ENCODE measurements at regions not wholly inside any gene's neighbourhood (a gene's known extent, or its start where the extent isn't known, plus 50 kb on each side); places are given as distances from the start of the nearest gene placed in this dataset.

DNA sequence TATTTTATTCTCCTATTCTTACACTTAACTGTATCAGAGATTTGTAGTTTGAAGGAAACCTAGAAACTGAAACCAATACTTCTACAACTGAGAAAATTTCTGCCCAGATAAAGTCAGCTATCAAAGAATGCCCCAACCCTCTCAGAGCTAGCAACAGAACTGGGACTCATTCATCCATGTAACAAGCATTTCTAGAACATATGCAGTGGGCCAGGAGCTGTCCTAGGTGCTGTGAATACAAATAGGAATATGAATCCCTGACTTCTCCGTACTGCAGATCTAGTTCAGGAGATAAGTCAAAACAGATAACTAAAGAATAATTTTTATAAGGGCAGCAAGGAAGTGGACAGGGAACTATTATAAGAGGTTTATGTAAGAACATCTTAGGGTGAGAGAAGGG is 654.1 kb upstream of the NOX3 start:
- no peak for DNase-seq

DNA sequence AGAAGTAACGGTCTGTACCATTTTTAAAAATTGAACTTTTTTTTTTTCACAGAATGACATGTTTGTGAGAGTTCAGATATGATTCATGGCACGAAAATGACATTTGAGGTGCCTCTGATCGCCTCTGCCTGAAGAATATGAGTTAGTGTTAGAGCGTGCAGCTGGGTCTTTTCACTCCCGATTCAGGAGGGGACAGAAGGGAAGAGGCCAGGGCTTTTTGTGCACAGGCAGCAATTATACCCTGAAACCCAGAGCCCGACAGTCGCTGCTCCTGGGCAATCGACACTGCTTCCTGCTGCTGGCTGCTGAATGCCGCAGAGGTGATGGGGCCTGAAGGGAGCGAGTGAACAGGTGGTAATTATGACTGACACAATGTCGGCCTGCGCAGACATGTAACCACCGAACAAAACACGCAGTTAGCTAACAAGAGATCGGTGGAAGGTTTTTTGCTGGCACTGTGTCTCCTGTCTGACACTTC is 652.0 kb upstream of the NOX3 start:
- DNase-seq, result no peak

DNA sequence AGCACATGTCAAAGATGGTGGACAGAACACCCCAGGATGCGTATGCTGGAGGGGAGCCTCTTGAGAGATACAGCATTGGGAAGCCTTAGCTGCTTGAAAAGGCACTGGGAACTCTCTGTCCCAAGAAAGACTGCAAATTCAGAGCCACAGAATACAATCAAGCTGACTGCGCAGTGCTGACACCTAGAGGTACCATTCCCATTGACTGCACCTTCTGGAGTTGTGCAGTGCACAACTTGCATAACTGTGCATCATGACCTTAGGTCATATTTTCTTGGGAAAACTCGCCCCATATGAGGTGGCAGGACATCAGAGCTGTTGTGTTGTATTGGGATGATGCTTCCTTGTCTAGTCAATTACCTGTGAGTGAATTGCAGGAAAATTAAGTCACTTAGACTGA is 646.5 kb upstream of the NOX3 start:
- DNase-seq, result no peak

DNA sequence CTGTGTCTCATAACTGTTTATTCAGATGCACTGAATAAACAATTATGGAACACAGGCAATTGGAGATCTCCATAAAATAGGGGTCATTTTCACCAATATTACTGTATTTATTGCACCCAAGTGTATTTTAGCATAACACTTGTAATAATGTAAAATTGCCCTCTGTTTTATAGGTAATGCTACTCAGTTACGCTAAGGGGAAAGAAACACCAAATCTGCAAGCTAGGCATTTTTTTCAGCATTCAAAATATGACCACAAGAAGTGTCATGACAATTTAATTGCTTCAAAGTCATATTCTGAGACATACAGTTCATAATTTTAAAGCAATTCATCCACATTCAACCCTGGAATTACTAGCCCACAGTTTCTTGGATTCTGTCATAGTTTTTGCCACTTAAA is 643.2 kb upstream of the NOX3 start:
- DNase-seq, result no peak

DNA sequence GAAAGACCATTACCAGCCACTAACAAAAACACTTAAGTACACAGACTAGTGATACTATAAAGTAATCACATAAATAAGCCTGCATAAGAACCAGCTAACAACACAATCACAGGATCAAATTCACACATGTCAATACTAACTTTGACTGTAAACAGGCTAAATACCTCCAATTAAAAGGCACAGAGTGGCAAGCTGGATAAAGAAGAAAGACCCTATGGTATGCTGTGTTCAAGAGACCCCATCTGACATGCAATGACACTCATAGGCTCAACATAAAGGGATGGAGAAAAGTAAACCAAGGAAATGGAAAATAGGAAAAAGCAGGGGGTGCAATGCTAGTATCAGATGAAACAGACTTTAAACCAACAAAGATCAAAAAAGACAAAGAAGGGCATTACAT is 631.8 kb upstream of the NOX3 start:
- no peak for DNase-seq

DNA sequence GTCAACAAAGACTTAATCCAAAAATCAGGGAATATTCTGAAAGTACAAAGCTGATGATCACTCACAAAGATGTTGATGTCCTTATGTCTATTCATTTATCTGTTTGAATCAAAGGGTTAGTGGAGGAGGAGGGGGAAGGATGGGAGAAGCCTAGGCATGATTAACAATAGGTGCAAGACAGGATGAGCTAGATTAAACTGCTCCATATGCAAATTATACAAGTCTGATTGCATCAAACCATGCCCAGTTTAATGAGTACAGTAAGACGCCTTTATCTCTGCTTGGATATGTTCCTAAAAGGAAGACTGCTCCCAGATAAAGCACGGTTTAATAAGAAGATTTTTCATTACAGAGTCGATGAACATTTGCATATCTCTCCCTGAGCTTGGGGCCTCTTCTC is 626.4 kb upstream of the NOX3 start:
- no peak for DNase-seq

DNA sequence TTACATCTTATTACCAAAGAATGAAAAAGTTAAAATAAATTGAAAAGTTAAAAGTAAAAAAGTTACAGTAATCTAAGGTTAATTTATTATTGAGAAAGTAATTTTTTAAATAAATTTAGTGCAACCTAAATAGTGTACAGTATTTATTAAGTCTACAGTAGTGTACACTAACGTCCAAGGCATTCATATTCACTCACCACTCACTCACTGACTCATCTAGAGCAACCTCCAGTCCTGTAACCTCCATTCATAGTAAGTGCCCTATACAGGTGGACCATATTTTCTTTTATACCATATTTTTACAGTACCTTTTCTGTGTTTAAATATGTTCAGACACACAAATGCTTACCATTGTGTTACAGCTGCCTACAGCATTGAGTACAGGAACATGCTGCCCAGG is 624.7 kb upstream of the NOX3 start:
- no peak for DNase-seq

DNA sequence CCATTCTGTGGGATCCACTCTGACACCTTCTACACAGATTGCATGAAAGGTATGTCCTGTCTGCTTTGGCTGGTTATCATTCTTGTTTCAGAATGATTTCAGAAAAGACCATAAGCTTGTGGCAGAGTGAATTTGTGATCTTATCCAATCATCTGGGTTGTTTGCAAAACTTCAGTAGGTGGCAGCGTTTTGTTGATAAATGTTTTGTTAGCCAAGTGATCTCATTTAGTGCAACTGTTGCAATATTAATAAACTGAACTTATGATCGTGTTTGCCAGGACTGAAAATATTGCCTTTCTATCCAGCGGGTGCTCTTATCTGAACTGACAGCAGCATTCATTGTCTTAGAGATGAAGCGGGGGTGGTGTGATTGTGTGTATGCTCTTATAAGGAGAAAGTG is 613.2 kb upstream of the NOX3 start:
- no peak for DNase-seq

DNA sequence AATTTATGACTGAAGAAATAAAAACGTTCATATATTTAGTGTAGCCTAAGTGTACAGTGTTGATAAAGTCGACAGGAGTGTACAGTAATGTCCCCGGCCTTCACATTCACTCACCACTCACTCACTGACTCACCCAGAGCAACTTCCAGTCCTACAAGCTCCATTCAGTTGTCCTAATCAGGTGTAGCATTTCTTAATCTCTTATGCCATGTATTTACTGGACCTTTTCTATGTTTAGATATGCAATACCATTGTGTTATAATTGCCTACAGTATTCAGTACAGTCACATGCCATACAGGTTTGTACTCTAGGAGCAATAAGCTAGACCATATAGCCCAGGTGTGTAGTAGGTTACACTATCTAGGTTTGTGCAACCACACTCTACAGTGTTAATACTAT is 610.2 kb upstream of the NOX3 start:
- no peak for DNase-seq

DNA sequence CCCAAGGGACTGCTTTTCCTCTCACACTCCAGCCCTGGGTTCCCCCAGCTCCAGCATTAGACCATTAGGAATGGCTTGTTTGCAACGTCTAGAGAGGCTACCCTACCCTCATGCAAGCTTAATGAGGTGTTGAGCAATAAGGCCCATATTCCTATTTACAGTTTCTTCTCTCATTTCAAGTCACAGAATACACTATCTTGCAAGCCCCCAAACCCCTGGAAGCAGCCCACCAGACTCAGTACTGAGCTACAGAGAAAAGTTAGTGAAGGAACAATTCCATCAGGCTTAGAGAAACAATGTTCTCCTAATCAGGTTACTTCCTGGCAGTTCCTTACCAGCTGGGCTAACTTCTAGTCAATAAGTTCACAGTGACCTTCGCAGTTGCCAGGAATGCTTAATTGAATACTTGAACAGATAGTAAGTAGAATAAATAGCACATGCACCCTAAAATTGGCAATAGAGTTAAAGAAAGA is 606.5 kb upstream of the NOX3 start:
- DNase-seq, result no peak

DNA sequence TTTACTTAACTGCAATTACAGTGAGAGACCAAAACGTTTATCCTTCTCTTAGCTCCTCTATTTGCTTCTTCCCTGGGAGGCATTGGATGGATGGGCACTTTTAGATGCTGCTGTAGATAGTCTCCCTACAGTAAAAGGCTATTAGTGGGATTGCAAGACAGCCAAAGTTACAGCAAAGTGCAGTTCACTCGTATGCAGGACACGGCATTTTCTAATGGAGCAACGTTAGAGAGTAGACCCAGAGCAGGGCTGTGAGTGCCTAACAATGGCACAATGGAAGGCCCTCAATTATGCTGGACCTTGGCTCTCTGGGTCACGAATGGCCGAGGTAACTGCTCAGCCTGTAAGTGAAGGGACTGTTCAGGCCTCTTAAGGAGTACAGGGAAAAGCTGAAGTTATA is 605.8 kb upstream of the NOX3 start:
- no peak for DNase-seq

DNA sequence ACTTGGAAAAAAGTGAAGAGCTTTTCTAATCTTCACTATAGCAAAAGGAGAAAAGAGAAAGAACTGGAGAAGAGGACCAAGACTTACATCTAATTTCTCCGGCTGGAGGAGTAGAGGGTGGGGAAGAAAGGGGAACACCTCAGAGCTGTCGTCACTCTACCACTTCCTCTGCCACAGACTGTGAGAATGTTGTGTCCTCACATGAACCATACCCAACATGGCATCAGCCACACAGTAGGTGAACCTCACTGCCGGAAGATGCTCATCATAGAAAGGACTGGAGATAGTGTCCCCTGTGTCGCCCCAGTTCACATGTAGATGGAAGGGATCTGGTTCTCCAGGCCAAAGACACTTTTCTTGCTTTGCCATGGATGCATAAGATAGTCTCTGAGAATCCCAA is 604.4 kb upstream of the NOX3 start:
- no peak for DNase-seq

DNA sequence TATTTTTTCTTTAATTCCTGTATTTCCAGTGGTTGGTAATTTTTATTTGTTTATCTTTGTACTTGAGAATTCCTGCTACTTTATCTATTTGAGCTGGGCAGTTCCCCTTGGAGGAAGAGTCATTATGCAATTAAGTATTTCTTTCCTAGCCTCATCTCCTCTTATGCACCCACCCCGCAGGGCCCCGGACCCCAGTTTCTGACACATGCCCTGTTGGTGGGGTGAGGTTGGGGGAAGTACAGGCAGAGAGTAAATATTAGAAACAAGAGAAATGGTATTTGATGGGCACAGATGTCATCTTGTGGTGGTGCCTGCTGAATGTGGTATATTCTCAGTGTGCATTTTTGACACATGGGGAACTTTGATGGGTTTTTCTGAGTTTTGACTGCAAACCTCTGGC is 602.7 kb upstream of the NOX3 start:
- DNase-seq, result no peak

DNA sequence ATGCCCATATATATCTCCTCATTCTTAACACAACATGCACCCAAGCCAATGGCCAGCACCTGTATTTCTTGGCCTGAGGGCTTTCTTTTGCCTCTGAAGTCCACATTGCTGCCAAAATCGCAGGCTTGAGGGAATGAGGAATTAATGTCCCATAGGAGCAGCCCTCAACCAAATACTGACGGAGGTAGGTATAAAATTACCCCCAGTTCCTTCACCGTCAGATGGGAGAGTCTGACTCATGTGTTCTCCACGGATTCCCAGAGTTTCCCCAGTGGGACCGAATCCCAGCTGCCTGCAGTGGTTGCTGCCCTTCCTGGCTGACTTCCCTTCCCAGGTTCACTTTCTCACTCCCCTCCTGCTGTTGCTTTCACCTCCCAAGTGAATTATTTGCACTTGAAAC is 602.2 kb upstream of the NOX3 start:
- DNase-seq, result no peak

DNA sequence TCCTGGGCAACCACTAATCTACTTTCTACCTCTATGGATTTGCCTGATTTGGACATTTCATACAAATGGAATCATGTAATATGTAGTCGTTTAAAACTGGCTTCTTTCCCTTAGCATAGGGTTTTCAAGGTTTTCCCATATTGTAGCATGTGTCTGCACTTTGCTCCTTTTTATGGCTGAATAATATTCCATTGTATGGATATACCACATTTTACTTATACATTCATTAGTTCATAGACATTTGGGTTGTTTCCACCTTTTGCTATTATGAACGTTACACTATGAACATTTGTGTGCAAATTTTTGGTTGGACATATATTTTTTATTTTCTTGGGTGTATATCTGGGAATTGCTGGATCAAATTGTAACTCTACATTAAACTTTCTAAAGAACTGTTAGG is 600.4 kb upstream of the NOX3 start:
- no peak for DNase-seq

DNA sequence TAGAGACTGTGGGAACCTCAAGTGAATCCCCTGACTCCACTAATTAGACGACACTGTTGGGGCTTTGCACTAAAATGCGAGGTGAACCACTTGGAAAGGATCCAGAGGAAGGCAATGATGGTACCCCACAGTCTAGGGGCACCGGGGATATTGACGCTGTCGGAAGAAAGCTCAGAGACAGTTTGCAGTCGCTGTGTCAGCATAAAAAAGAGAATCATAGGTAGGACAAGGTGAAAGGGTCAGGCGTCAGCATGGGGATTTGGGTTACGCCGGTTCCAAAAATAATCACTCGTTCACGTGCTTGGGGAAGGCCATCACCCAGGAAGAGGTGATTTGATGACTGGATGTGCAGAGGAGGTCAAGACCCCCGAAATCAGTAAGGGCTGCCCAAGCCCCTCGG is 598.0 kb upstream of the NOX3 start:
- no peak for DNase-seq

DNA sequence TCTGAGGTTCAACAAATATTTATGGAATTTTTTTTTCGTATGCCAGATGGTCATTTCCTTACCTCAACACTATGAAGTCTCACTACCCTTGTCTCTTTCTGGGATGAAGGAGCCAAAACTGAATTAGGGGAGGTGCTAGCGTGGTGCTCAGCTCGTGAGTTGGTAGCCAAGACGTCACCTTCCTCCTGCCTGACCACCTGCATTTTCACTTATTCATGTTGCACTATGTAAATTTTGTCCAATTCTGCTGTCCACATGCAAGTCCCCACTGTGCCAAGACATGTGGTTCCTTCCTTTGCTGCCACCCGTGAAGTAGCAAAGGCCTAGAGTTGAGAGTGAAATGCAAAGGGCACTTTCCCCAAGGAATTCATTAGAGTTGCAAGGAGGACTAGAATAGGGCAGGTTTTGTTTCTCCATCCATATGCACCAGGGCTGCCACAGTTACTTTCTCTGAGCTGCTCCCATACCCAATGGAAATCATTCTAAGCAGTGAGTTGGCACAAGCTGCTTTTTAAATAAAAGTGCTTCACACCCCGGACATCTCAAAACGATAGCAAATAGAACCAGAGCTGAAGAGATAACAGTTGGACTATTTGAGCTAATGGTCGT is 591.3 kb upstream of the NOX3 start:
- no peak for DNase-seq

DNA sequence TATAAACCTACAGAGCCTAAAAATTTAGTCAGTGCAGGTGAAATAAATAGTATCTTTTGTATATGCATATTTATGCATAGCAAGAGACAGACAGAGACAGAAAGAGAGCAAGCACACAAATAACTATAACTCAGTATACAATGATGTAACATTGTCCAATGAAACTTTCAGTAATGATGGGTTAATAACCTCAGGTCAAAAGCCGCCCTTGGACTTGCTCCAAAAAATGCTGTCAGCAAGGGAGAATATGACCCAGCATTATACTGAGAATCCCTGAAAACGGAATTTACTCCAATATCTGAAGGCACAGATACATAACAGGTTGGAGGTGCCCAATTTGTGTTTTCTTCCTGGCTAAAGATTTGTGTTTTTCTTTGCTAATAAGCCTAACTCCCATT is 590.6 kb upstream of the NOX3 start:
- no peak for DNase-seq

DNA sequence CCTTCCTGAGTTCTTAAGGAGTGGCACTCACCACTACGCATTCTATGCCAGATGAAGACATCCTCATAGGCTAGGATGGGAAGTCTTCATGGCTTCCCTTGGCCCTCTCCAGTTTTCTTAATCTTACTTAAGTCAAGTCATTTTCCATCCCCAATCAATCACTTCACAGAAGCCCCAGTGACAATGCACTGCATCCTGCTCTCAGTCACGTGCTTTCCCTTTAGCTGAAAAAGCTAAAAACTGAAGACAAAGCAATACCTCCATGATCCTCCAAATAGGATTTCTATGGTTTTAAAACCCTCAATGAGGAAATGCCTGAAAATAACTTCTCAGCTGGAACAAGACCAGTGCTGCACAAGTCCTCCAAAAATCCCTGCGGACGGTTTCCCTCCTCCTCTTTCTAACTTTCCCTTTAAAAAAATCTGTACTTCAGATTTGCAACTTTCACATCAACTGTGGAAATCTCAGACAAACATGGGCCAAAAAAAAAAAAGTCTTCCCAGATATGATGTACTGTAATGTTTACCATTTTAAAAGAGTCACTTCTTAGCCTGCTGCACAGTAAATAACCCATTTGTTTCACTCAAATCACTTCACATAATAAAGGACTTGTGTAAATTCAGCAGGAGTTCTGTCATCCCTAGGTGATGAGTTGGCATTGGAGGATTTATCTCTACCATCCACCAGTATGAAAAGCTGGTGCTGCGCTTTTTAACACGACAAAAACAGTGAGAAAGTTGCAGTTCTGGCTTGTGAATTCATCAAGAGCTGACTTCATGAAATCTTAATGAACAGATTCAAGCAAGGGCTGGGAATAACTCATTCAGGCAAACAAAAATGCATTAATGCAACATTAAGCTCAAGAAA is 590.0 kb upstream of the NOX3 start:
- no peak for DNase-seq

DNA sequence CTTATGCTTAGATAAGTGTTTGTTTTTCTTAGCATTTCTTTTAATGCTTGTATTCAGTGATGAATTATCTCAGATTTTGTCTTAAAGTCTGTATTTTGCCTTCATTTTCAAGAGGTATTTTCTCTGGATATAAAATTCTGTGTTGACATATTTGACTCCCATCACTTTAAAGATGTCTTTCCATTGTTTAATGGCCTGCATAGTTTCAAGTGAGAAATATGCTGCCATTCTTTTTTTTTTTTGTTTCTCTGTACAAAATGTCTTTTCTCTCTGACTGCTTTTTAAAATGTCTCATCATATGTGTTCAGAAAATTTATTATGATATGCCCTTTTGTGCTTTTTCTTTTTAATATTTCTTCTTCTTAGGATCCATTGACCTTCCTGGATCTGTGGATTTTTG is 578.0 kb upstream of the NOX3 start:
- DNase-seq, result no peak

DNA sequence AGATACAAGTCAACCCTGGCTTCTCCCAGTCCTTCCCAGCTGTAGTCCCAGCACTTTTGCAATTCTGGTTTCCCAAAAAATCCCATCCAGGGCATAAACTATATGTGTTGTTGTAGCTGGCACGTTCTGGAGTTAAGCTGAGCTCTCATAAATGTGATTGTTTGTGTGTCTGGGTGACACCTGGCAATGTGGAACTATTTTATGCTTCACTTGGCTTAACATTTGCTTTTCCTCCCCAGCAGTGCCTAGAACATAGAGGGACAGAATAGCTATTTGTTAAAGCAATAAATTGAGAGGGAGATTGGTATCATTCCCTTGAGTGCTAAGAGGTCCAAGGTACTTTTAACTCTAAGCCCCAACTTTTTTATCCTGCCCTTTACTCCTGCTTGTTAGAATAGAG is 575.9 kb upstream of the NOX3 start:
- DNase-seq, result no peak

DNA sequence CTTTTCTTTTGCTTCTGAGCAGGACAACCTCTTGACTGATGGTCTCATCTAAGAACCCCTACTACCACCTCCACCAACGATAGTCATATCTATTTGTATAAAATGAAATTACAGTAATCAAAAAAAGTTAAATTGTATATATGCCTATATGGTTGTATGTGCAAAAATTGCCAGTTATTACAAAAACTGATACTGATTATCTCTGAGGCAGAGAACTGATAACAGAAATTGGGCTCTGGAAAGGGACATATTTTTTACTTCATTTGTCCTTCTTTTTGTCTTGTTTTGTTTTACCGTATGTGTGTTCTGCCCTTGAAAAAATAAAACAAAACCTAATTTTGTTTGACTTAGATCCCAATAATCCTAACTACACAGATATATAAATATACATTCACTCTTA is 574.4 kb upstream of the NOX3 start:
- DNase-seq, result no peak

DNA sequence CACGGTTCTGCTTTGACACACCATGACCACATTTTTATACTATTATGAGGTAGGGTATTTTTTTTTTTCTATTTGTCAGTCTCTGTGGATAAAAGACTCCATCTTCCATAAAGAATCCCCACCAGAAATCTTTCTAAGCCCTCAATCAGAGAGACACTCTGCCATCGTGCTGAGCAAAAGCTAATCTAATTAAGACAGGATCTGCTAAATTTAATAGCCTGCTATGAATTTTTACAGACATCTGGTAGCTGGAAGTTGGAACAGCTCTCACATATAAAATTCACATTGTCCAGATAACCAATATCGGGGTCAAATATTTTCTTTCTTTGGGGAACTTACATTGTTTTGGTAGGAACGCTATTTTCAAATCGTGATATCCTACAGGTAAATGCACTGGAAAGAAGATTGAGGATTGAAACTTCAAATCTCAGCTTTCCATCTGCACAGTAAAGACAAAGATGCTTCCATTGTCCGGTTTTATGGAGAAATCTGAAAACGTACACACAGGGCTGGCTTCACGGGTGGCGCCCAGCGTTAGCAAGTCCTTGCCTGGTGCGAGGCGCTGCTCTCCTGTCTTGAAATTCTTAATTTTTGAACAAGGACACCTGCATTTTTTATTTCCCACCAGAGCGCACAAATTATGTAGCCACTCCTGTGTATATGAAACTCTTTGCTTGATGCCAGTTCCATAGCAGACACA is 573.8 kb upstream of the NOX3 start:
- DNase-seq, result no peak
